HG03460 (cell line): ENCODE measurements at regions not wholly inside any gene's neighbourhood (a gene's known extent, or its start where the extent isn't known, plus 50 kb on each side); places are given as distances from the start of the nearest gene placed in this dataset.
"Not testable (repeated sequence)": the region's sequence is repeated elsewhere in the genome, so short reads cannot be mapped to it uniquely, and the experiment has no call there.

ENCODE experiments used
- ATAC-seq: cut with Tn5 transposase; IDR thresholded peaks from one replicate; pipeline ENCODE4 v1.9.1; 2021; ENCODE audit not compliant: unreplicated experiment

DNA sequence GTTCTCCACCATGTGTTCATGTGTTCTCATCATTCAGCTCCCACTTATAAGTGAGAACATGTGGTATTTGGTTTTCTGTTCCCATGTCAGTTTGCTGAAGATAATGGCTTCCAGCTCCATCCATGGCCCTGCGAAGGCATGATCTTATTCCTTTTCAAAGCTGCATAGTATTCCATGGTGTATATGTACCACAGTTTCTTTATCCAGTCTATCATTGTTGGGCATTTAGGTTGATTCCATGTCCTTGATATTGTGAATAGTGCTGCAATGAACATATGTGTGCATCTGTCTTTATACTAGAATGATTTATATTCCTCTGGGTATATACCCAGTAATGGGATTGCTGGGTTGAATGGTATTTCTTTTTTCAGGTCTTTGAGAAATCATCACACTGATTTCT lies 57.6 kb upstream of the MAGI2 start:
- ATAC-seq, result not testable (repeated sequence)

DNA sequence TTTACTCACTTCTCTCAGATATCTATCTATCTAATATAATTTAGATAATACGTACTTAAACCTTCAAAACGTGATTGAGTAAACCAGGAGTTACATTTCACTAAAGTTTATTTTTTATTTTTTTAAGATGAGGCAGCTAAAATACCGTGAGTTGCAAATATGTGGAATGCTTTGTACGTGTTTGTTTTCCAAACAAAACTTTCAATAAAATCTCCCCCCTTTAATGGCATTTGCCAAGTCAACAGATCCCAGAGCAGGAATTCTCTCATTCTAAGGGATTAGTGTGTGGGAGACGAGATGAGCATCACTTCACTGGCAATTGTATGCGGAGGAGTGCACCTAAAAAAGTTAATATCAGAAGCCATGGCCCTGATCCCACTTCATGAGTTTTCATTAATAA lies 53.7 kb upstream of the MAGI2 start:
- ATAC-seq, result no peak

DNA sequence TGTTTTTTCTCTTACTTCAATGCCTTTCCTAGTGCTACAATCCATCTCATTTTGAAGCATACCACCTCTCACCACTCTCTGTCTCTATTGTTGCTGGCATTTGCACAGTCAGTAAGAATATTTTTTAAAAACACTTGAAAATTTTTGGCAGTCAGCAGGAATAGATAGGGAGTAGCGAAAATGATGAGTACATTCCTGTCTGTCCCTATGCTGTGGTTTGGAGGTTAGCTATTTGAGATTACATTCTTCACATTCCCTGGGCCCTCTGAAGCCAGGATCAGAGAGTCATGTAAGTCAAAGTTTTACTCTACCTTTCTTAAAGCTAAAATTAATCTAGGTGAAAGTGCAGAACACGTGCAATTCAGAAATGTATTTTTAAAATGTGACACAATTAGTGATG lies 53.0 kb upstream of the MAGI2 start:
- no peak for ATAC-seq

DNA sequence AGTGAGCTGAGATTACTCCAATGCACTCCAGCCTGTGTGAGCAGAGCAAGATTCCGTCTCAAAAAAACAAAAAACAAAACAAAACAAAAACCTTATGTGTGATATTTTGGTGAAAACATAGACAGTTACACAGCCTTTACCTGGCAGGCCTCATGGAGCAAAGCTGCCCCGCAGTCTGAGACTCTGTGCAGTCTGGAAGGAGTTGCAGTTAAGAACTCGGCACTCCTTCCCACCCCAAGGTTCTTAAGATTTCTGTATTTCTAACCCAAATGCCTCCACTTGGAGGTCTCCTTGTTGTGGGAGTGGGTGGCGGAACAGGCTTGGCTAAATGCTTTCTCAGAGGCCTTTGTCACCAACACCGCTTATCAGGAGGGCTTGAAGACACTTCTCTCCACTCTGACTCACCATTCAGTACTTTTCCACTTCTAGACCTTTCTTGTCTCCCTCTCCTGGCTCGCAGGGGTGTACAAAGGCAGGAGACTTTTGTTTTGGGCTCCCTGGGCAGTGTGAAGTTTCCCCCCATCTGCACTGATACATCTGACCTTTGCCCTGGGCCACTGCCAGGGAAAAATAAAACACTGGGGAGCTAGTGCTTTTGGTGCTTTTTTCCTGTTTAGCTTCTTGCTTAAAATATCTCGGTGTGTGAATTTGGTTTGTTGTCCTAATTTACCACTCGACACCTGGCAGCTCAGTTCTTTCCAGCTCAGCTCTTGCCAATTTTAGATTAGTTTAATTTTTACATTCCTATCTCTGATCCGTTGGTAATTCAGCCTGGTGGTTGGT lies 51.3 kb upstream of the MAGI2 start:
- ATAC-seq, result no peak
